Right renal cortex interstitium (tissue), 3 donors: ENCODE measurements at regions not wholly inside any gene's neighbourhood (a gene's known extent, or its start where the extent isn't known, plus 50 kb on each side); places are given as distances from the start of the nearest gene placed in this dataset.
"Not testable (repeated sequence)": the region's sequence is repeated elsewhere in the genome, so short reads cannot be mapped to it uniquely, and the experiment has no call there.

ENCODE experiments used
- DNase-seq, 3 donors: peaks; one replicate each; pipeline ENCODE4 v3.0.0-alpha.2; 2013; ENCODE audit warnings: low read depth in 3 of 3, low spot score in 2 of 3

- no peak for DNase-seq
Measured at GRCh38 chr7:93048136-93048930, 69.4 kb downstream of the SAMD9 start.

GRCh38 chr7:93047514-93048099 lies 70.2 kb downstream of the SAMD9 start:
- DNase-seq, result no peak

- DNase-seq, result no peak
Measured at GRCh38 chr7:93046641-93047040, 71.1 kb downstream of the SAMD9 start.

DNA sequence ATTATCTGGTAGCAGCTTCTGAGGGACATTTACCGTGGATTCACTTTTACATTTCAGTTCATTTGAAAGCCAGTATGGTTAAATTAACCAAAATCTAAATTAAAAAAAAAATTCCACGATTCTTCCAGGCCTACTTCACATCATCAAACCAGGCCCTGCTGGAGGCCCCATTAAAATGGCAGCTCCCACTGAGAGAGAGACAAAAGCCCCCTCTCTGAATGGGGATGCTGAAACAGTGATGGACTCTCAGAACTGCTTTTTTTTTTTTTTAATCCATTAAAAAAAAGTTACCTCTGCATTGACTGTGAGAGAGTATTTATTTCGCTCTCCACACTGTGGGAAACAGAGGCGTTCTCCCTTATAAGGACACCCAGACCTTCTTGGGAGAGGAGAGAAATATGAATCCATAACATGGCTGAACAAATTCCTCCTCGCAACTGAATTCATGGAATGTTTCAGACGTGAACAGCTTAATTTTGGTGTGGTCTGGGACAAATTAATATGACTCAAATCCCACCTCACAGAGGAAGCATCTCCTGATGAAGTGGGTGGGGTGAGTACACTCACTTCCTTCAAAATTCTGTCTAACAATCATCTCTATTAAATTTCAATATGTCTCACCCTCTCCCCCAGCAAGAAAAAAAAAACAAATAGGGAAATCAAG lies 73.5 kb downstream of the SAMD9 start:
- no peak for DNase-seq

DNA sequence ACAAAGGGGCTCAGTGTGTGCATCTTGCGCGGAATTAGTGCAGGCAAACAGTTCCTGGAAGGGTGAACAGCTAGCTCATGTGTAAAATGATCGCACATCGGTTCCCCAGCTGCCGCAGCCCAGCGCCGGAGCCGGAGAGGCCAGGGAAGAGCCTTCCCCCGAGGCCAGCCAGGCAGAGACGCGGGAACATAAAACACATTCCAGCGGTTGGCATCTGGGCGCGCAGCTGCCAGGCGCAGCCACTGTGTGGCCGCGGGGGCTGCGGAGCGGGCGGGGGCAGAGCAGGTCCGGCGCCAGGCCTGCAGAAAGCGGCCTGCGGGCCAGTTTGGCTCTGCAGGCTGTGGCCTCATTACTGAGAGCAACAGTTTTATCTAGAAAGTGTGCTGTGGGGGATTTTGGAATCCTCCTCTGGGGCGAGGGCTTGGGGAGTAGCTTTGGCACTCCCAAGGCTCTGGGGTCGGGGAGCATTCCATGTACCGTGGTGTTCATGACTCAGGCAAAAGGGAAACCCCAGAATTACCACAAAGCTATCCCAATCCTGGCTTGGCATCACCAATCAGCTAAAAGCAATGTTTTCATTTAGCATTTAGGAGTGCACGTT lies 74.3 kb downstream of the SAMD9 start:
- peak; percentile 12 to 47 (median 44) for DNase-seq

DNA sequence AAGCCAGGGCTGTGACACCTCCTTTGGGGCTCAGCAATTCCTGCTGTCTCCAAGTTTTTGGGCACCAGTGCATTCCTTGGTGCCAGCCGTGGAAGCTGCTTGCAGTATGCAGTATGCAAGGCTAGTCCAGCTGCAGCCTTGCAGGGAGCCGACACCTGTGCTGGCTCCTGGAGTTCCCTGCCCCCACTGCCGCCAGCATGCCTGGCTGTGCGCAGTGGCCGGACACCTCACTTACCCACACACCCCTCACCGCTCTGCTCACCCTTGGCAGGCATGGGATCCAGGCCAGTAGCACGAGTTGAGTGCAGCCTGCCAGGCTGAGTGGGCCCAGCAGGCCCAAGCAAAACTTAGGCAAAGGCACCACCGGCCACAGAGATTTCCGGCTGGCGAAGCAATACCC lies 77.4 kb downstream of the SAMD9 start:
- no peak for DNase-seq

DNA sequence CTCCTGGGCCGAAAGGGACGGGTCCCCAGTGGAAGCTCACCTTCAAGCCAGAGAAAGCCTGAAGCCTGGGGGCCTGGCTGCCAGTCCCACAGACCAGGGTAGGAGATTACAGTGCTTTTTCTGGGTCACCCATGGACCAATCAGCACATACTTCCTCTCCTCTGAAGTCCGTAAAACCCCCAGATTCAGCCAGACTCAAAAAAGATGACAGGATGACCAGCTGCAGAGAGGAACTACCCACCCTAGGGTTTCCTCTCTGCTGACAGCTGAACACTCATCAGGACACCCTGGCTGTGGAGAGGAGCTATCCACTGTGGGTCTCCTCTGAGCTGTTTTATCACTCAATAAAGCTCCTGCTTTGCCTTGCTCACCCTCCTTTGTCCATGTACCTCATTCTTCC lies 78.0 kb downstream of the SAMD9 start:
- no peak for DNase-seq

- DNase-seq, result no peak
Measured at GRCh38 chr7:93039282-93039681, 78.5 kb downstream of the SAMD9 start.

GRCh38 chr7:93036807-93037206 lies 81.0 kb downstream of the SAMD9 start:
- DNase-seq, result no peak

DNA sequence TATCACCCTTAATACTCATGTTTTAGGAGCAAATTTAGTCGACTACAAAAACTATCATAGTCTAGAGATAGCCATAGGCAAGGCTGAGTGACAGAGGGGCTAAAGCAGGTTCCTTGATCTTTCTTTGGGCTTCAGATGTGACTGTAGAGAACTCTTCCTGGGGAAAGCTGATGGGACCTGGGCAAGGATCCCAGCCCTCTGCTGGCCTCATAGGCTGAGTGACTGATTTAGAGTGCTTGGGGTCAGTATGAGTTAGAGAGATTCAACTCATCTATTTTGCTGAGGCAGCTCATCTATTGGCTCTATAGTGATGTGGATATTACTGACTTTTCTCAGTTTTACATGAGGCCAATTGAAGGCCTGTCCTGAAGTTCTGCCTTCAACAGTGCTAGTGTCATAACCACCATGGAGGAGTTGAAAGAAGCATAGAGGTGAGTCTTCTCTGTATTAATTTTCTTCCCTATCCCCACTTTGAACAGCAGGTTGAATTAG lies 81.6 kb downstream of the SAMD9 start:
- DNase-seq, result no peak

DNA sequence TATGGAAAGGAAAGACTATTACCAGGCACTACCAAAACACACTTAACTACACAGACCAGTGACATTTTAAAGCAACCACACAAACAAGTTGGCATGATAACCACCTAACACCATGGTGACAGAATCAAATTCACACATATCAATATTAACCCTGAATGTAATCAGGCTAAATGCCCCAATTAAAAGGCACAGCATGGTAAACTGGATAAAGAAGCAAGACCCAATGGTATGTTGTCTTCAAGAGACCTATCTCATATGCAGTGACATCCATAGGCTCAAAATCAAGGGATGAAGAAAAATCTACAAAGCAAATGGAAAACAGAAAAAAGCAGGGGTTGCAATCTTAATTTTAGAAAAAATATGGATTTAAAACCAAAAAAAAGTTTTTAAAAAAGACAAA lies 86.0 kb downstream of the SAMD9 start:
- no peak for DNase-seq

DNA sequence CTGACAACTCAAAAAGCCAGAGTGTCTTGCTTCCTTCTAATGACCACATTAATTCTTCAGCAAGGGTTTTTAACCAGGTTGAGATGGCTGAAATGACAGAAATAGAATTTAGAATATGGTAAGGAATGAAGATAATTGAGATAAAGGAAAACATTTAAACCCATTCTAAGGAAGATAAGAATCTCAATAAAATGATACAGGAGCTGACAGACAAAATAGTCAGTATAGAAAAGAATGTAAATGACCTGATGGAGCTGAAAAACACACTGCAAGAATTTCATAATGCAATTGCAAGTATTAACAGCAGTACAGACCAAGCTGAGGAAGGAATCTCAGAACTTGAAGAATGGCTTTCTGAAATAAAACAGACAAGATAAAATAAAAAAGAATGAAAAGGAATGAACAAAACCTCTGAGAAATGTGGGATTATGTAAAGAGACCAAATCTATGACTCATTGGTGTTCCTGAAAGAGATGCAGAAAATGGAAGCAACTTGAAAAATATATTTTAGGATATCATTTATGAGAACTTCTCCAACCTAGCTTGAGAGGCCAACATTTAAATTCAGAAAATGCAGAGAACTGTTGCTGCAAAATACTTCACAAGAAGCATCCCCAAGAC lies 87.1 kb downstream of the SAMD9 start:
- no peak for DNase-seq

DNA sequence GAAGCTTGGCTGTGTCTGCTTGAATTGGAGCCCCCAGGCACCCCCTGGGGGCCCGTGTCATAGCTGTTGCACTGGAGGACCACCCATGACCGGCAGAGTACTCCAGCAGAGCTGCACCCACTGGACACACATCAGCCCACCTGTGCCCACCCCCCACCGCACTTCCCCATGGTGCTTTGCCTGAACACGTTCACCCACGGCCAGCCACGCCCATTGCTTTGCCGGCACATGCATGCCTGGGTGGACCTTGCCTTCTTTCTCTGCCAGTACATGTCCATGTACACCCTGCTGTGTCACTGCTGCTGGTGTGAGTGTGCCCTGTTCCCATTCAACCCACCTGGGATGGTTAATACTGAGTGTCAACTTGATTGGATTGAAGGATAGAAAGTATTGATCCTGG lies 88.7 kb downstream of the SAMD9 start:
- no peak for DNase-seq

DNA sequence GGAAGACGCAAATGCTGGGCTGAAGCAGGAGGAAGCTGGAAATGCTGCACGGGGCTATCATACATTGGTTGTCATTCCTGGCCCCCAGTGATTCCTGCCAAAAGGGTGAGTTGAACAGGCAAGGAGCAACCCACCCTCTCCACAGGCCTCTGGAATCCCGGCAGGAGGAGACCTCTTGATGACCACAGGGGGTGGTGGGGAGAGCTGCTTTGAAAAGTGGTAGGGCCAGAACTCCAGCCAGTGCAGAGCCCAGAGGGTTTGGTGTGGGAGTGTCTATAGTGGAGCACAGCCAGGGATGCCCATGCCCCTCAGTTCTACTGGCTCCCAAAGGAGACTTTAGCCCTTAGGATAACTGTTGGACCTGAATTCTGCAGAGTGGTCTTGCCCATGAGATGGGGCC lies 89.2 kb downstream of the SAMD9 start:
- DNase-seq, result no peak

- DNase-seq, result no peak
Measured at GRCh38 chr7:93027044-93027443, 90.7 kb downstream of the SAMD9 start.

- no peak for DNase-seq
Measured at GRCh38 chr7:93026425-93026824, 91.4 kb downstream of the SAMD9 start.

DNA sequence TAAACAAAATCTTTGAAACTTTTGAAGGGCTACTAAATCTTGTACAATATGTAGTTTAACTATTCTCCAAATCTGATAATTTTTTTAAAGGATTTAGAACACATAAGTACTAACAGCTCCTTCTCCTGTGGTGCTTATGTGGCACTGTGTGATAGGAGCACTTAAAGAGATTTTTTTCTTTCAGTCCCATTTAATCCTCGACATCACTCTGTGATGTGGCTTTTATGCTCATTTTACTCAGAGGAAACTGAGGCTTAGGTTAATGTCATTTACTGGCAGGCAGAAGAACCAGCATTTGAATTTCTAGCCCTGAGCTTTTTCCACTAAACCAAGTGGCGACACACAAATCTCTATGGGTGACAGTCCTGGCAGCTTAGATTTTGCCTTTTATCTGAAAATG lies 92.4 kb downstream of the SAMD9 start:
- no peak for DNase-seq

- not testable (repeated sequence) for DNase-seq
Measured at GRCh38 chr7:93022931-93023478, 94.8 kb downstream of the SAMD9 start.

DNA sequence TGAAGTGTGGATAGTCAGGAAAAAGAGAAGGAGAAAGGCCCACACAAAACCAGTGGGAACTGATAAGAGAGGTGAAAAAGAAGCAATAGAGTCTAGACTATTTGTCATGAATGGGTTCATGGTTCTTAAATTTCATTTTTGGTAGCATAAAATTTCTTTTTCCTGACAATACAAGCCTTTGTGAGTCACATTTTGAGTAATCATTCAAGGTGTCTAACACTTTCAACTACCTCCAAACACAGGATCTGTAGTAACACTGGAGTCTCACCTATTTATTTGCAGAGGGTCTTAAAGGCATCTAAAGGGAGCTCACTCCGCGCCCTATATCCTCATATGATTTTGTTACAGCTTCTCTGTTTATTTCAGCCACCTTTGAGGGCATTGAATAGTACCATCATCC lies 96.0 kb downstream of the SAMD9 start:
- DNase-seq, result no peak

- DNase-seq, result no peak
Measured at GRCh38 chr7:93018716-93019115, 99.1 kb downstream of the SAMD9 start.
